B cell (primary cell): ENCODE measurements at regions not wholly inside any gene's neighbourhood (a gene's known extent, or its start where the extent isn't known, plus 50 kb on each side); places are given as distances from the start of the nearest gene placed in this dataset.

Experiments used
- ATAC-seq: fragments of 200-7000 bp; cut with Tn5 transposase; one replicate; pipeline ENCODE4 v1.10.0; 2021; ENCODE audit warnings: low read depth, mild to moderate bottlenecking, moderate number of reproducible peaks, moderate library complexity
- CTCF ChIA-PET: fragments of 350-600 bp; sonication (Branson Sonifier 250); formaldehyde crosslinking; loops from one replicate; lab custom pipeline; 2021; ENCODE audit warnings: antibody characterized with exemption, inconsistent platforms; lab: Charles Lee
- POLR2A ChIA-PET: fragments of 350-600 bp; sonication (Branson Sonifier 250); formaldehyde crosslinking; loops from one replicate; lab custom pipeline; 2021; ENCODE audit warnings: antibody characterized with exemption; lab: Charles Lee
- DNase-seq: peaks from one replicate; pipeline ENCODE4 v3.0.0; 2013
- H2AFZ ChIP-seq: 2 replicates; pipeline ENCODE4 v1.6.1; 2012; ENCODE audit warnings: mild to moderate bottlenecking, low read depth, low read length; ENCODE audit not compliant: insufficient read depth, poor library complexity, severe bottlenecking
- H3K27ac ChIP-seq, 2 donors: 1 replicate in 1 of 2; 2 replicates in 1 of 2; pipeline ENCODE4 v1.5.1; 2012 to 2013; ENCODE audit warnings: low read length in 2 of 2, mild to moderate bottlenecking in 2 of 2, moderate library complexity in 1 of 2
- H3K27me3 ChIP-seq, 4 experiments: fragments of 200-600 bp in 1 of 4; sonication (generic) in 1 of 4; replicated peaks in 1 of 4; 1 replicate in 2 of 4; 2 replicates in 2 of 4; pipeline versions ENCODE4 v1.6.1 to v1.7.0; 2013 to 2016; ENCODE audit warnings: low read length in 3 of 4, mild to moderate bottlenecking in 2 of 4, mixed read lengths in 1 of 4, moderate library complexity in 1 of 4; ENCODE audit not compliant: insufficient read depth in 4 of 4, control insufficient read depth in 3 of 4; ENCODE audit errors: control extremely low read depth in 1 of 4
- H3K36me3 ChIP-seq, 2 experiments: replicated peaks in 1 of 2; 1 replicate in 1 of 2; 2 replicates in 1 of 2; pipeline versions ENCODE4 v1.6.1 to v1.7.1; 2013; ENCODE audit warnings: low read length in 1 of 2; ENCODE audit not compliant: insufficient read depth in 2 of 2, control insufficient read depth in 1 of 2; ENCODE audit errors: control extremely low read depth in 1 of 2, extremely low read depth in 1 of 2
- H3K4me1 ChIP-seq, 2 donors: fragments of 200-600 bp in 1 of 2; sonication (generic) in 1 of 2; 1 replicate in 1 of 2; 2 replicates in 1 of 2; pipeline versions ENCODE4 v1.5.1 to v1.6.1; 2013 to 2017; ENCODE audit warnings: low read length in 2 of 2; ENCODE audit not compliant: control insufficient read depth in 2 of 2, insufficient read depth in 2 of 2
- H3K4me2 ChIP-seq: replicated peaks from 2 replicates; pipeline ENCODE3; 2012; ENCODE audit warnings: mild to moderate bottlenecking, low read depth, low read length; ENCODE audit not compliant: poor library complexity, severe bottlenecking
- H3K4me3 ChIP-seq, 5 experiments: fragments of 200-600 bp in 1 of 5; sonication (generic) in 1 of 5; 1 replicate in 3 of 5; 2 replicates in 2 of 5; pipeline versions ENCODE4 v1.5.1 to v1.7.0; 2011 to 2016; ENCODE audit warnings: low read length in 4 of 5, mild to moderate bottlenecking in 4 of 5, low read depth in 2 of 5, control low read depth in 1 of 5, moderate library complexity in 1 of 5; ENCODE audit not compliant: insufficient read depth in 1 of 5; ENCODE audit errors: control extremely low read depth in 1 of 5, extremely low read depth in 1 of 5
- H3K79me2 ChIP-seq: fragments of 200-600 bp; sonication (generic); one replicate; pipeline ENCODE4 v1.6.0; 2016; ENCODE audit warnings: low read length; ENCODE audit not compliant: control insufficient read depth, insufficient read depth
- H3K9ac ChIP-seq: fragments of 200-600 bp; sonication (generic); 2 replicates; pipeline ENCODE4 v1.6.1; 2017; ENCODE audit warnings: mild to moderate bottlenecking, low read length, moderate library complexity
- H3K9me3 ChIP-seq, 3 donors: one replicate each; pipeline versions ENCODE4 v1.6.1 to v1.7.1; 2013; ENCODE audit warnings: low read length in 2 of 3; ENCODE audit not compliant: control insufficient read depth in 2 of 3, insufficient read depth in 1 of 3; ENCODE audit errors: control extremely low read depth in 1 of 3
- H4K20me1 ChIP-seq: 2 replicates; pipeline ENCODE4 v1.6.0; 2012; ENCODE audit warnings: mild to moderate bottlenecking, low read length; ENCODE audit not compliant: insufficient read depth, control insufficient read depth, poor library complexity, severe bottlenecking
- H3K27ac Mint-ChIP-seq: one replicate; pipeline ENCODE4 v1.8.0; 2021; ENCODE audit warnings: mixed read lengths
- H3K27me3 Mint-ChIP-seq: one replicate; pipeline ENCODE4 v1.8.0; 2021; ENCODE audit warnings: mixed read lengths
- H3K4me1 Mint-ChIP-seq: one replicate; pipeline ENCODE4 v1.8.0; 2021; ENCODE audit warnings: mixed read lengths
- H3K4me3 Mint-ChIP-seq: one replicate; pipeline ENCODE4 v1.8.0; 2021; ENCODE audit warnings: mixed read lengths
- H3K9me3 Mint-ChIP-seq: one replicate; pipeline ENCODE4 v1.8.0; 2022; ENCODE audit warnings: mixed read lengths; ENCODE audit not compliant: insufficient read depth
- EZH2 ChIP-seq: IDR thresholded peaks from 2 replicates; pipeline ENCODE4 v1.6.1; 2012; ENCODE audit warnings: borderline replicate concordance, low read depth, mild to moderate bottlenecking, moderate library complexity, low read length; ENCODE audit not compliant: insufficient read depth, poor library complexity, severe bottlenecking
- WGBS: methylation state at CpG from one replicate; pipeline ENCODE4 v1.1.5; 2013; ENCODE audit warnings: missing lambda C conversion rate; ENCODE audit not compliant: insufficient coverage; 5-methylcytosine and 5-hydroxymethylcytosine counted together
- intact Hi-C: fragments of 100-400 bp; cut with micrococcal nuclease; formaldehyde crosslinking; loops from one replicate; pipeline ENCODE4 v1.10.0; 2022
- TF ChIP-seq, protein P1 (sequence below): fragments of 200-600 bp; IDR thresholded peaks from one replicate; pipeline ENCODE4 v1.8.0; 2022; ENCODE audit warnings: antibody characterized with exemption, mild to moderate bottlenecking

DNA sequence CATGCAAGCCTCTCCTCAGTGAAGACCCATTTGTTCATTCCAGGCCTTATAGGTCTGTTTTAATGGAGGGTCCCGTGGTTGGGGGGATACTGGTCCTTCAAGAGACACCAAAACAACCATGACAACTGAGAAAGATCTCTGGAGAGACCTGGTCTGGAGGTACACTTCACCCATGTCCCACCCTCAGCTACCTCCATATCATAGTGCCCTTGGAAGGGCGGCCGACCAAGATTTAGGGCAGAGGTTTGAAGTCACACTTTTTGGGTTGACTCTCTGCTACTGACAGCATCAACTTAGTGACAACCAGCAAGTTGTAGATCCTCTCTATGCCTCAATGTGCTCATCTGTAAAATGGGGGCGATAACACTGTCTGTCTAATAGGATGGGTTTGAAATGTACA is 177.3 kb downstream of the TSHZ3 start:
- no peak overlapping the region for H3K4me3 ChIP-seq
- peaks cover 0 to 24% (median 3%) of the 10 kb centered on the region in 3 donors for H3K9me3 ChIP-seq
- no peaks in the 10 kb centered on the region for H3K36me3 ChIP-seq
- no peak overlapping the region for H3K4me2 ChIP-seq
- H3K9me3 Mint-ChIP-seq: peaks cover 6% of the 10 kb centered on the region
- H4K20me1 ChIP-seq: no peaks in the 10 kb centered on the region
- intact Hi-C loops: no loop called here
- ChIA-PET POLR2A (no interaction called here), CTCF (no interaction called here)
- no peak overlapping the region for H2AFZ ChIP-seq
- no peak for DNase-seq
- TF ChIP-seq, protein P1, sequence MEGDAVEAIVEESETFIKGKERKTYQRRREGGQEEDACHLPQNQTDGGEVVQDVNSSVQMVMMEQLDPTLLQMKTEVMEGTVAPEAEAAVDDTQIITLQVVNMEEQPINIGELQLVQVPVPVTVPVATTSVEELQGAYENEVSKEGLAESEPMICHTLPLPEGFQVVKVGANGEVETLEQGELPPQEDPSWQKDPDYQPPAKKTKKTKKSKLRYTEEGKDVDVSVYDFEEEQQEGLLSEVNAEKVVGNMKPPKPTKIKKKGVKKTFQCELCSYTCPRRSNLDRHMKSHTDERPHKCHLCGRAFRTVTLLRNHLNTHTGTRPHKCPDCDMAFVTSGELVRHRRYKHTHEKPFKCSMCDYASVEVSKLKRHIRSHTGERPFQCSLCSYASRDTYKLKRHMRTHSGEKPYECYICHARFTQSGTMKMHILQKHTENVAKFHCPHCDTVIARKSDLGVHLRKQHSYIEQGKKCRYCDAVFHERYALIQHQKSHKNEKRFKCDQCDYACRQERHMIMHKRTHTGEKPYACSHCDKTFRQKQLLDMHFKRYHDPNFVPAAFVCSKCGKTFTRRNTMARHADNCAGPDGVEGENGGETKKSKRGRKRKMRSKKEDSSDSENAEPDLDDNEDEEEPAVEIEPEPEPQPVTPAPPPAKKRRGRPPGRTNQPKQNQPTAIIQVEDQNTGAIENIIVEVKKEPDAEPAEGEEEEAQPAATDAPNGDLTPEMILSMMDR: no peak
- no peak for TF ChIP-seq EZH2
- H3K4me1 ChIP-seq: no peaks in the 10 kb centered on the region
- WGBS: 100% methylated on average over 2 of the region's 4 CpGs
- H3K27ac ChIP-seq: no peak overlapping the region
- H3K27me3 ChIP-seq: no peaks in the 10 kb centered on the region
- no peak overlapping the region for H3K9ac ChIP-seq
- no peak for ATAC-seq
- no peaks in the 10 kb centered on the region for H3K27me3 Mint-ChIP-seq
- H3K79me2 ChIP-seq: no peaks in the 10 kb centered on the region
- H3K27ac Mint-ChIP-seq: no peak overlapping the region
- no peak overlapping the region for H3K4me3 Mint-ChIP-seq
- H3K4me1 Mint-ChIP-seq: no peaks in the 10 kb centered on the region

DNA sequence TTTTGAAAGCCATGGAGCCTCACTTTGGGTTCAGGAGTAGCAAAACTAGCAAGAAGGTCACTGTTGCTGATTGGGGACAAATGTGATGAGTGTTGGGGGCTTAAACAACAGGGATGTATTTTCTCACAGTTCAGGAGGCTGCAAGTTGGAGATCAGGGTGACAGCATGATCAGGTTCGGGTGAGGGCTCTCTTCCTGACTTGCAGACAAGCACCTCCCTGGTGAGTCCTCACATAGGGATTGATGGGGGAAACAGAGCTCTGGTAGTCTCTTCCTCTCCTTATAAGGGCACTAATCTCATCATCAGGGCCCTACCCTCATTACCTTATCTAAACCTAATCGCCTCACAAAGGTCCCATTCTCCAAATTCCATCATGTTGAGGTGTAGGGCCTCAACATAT is 179.2 kb downstream of the TSHZ3 start:
- Histone ChIP-seq H3K4me2 (no peak overlapping the region), H3K27ac (no peak overlapping the region), H3K9me3 (peaks cover 0 to 13% (median 3%) of the 10 kb centered on the region in 3 donors), H3K79me2 (no peaks in the 10 kb centered on the region), H2AFZ (no peak overlapping the region), H3K9ac (no peak overlapping the region), H3K4me3 (no peak overlapping the region), H3K4me1 (no peaks in the 10 kb centered on the region), H3K36me3 (no peaks in the 10 kb centered on the region), H4K20me1 (no peaks in the 10 kb centered on the region), H3K27me3 (peaks cover 0 to under 1% (median 0%) of the 10 kb centered on the region in 4 experiments)
- intact Hi-C loops: no loop called here
- ChIA-PET POLR2A (no interaction called here), CTCF (no interaction called here)
- Mint-ChIP-seq H3K4me3 (no peak overlapping the region), H3K27ac (no peak overlapping the region), H3K9me3 (peaks cover 11% of the 10 kb centered on the region), H3K27me3 (no peaks in the 10 kb centered on the region), H3K4me1 (no peaks in the 10 kb centered on the region)
- TF ChIP-seq, protein P1: no peak
- no peak for TF ChIP-seq EZH2
- DNase-seq (no peak), ATAC-seq (no peak)
- 80% methylated on average over 1 of the region's 2 CpGs for WGBS
